MM.1S (cell line): ENCODE measurements at regions not wholly inside any gene's neighbourhood (a gene's known extent, or its start where the extent isn't known, plus 50 kb on each side); places are given as distances from the start of the nearest gene placed in this dataset.

Experiments used
- DNase-seq: peaks from one replicate; pipeline ENCODE4 v3.0.0-alpha.2; 2015
- H2AFZ ChIP-seq: fragments of 300-600 bp; sonication (generic); 2 replicates; pipeline ENCODE4 v1.6.0; 2016; ENCODE audit warnings: antibody characterized with exemption, low read length
- H3F3A ChIP-seq: fragments of 300-600 bp; sonication (generic); 2 replicates; pipeline ENCODE4 v1.6.1; 2016; ENCODE audit warnings: mild to moderate bottlenecking, antibody characterized with exemption, low read length, moderate library complexity, mixed read lengths; ENCODE audit not compliant: insufficient read depth
- H3K27ac ChIP-seq: fragments of 300-600 bp; sonication (generic); 2 replicates; pipeline ENCODE4 v1.5.1; 2016; ENCODE audit warnings: mild to moderate bottlenecking, low read length
- H3K27me3 ChIP-seq: fragments of 300-600 bp; sonication (generic); replicated peaks from 2 replicates; pipeline ENCODE4 v1.6.0; 2016; ENCODE audit warnings: low read length; ENCODE audit not compliant: insufficient read depth
- H3K36me3 ChIP-seq: fragments of 300-600 bp; sonication (generic); replicated peaks from 2 replicates; pipeline ENCODE4 v1.6.1; 2016; ENCODE audit warnings: mild to moderate bottlenecking, low read length, mixed read lengths; ENCODE audit not compliant: insufficient read depth
- H3K4me1 ChIP-seq: fragments of 300-600 bp; sonication (generic); 2 replicates; pipeline ENCODE4 v1.6.1; 2016; ENCODE audit warnings: low read length, mixed read lengths
- H3K4me2 ChIP-seq: fragments of 300-600 bp; sonication (generic); 2 replicates; pipeline ENCODE4 v1.6.0; 2016; ENCODE audit warnings: low read depth, low read length
- H3K4me3 ChIP-seq: fragments of 300-600 bp; sonication (generic); 2 replicates; pipeline ENCODE4 v1.5.1; 2016; ENCODE audit warnings: low read length, mixed read lengths
- H3K79me2 ChIP-seq: fragments of 300-600 bp; sonication (generic); 2 replicates; pipeline ENCODE4 v1.6.1; 2016; ENCODE audit warnings: mixed run types, low read length, mixed read lengths
- H3K9ac ChIP-seq: fragments of 300-600 bp; sonication (generic); 2 replicates; pipeline ENCODE4 v1.6.1; 2016; ENCODE audit warnings: low read length, mixed read lengths
- H3K9me2 ChIP-seq: fragments of 300-600 bp; sonication (generic); replicated peaks from 2 replicates; pipeline ENCODE4 v1.6.1; 2016; ENCODE audit warnings: mild to moderate bottlenecking, low read length, mixed read lengths; ENCODE audit not compliant: insufficient read depth
- H3K9me3 ChIP-seq: fragments of 300-600 bp; sonication (generic); replicated peaks from 2 replicates; pipeline ENCODE4 v1.6.1; 2016; ENCODE audit warnings: mild to moderate bottlenecking, low read length, mixed read lengths; ENCODE audit not compliant: insufficient read depth
- H4K20me1 ChIP-seq: fragments of 300-600 bp; sonication (generic); 2 replicates; pipeline ENCODE4 v1.6.1; 2016; ENCODE audit warnings: mild to moderate bottlenecking, low read length, moderate library complexity, mixed read lengths; ENCODE audit not compliant: insufficient read depth
- EZH2 ChIP-seq: fragments of 300-600 bp; sonication (generic); optimal IDR thresholded peaks from 2 replicates; pipeline ENCODE3; 2017; ENCODE audit warnings: low read depth, mild to moderate bottlenecking, antibody characterized with exemption, low read length, mixed read lengths
- EZH2phosphoT487 ChIP-seq: fragments of 300-600 bp; sonication (generic); IDR thresholded peaks from 2 replicates; pipeline ENCODE4 v1.6.1; 2018; ENCODE audit warnings: antibody characterized with exemption, low read length
- TF ChIP-seq, protein P1 (sequence below): fragments of 300-600 bp; sonication (generic); IDR thresholded peaks from 2 replicates; pipeline ENCODE4 v1.5.1; 2016; ENCODE audit warnings: antibody characterized with exemption, low read length, mixed read lengths

DNA sequence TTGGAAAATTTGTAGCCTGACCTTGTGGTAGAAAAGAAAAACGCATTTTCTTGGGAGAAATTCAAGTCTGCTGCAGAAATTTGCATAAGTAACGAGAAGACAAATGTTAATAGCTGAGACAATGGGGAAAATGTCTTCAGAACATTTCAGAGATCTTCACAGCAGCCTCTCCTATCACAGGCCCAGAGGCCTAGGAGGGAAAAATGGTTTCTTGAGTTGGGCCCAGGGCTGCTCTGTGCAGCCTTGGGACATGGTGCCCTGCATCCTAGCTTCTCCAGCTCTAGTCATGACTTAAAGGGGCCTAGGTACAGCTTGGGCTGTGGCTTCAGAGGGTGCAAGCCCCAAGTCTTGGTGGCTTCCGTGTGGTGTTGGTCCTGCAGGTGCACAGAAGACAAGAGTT lies 104.2 kb downstream of the ZNF621 start:
- H3K9me3 ChIP-seq = no peaks in the 10 kb centered on the region
- no peak overlapping the region for H3K4me2 ChIP-seq
- H3K27ac ChIP-seq = no peak overlapping the region
- H3K4me1 ChIP-seq = 0 out of 2 replicates have a peak, but pooled peaks cover 3% of the 10 kb centered on the region
- TF ChIP-seq EZH2phosphoT487 = no peak
- no peaks in the 10 kb centered on the region for H3K9me2 ChIP-seq
- H3F3A ChIP-seq = no peaks in the 10 kb centered on the region
- no peak for DNase-seq
- no peaks in the 10 kb centered on the region for H3K36me3 ChIP-seq
- H2AFZ ChIP-seq = no peak overlapping the region
- no peak overlapping the region for H3K4me3 ChIP-seq
- H3K9ac ChIP-seq = no peak overlapping the region
- H3K79me2 ChIP-seq = no peaks in the 10 kb centered on the region
- H3K27me3 ChIP-seq = no peaks in the 10 kb centered on the region
- H4K20me1 ChIP-seq = no peaks in the 10 kb centered on the region

- Histone ChIP-seq H3K9ac (no peak overlapping the region), H3K27ac (no peak overlapping the region), H3K4me3 (no peak overlapping the region), H3K4me1 (no peaks in the 10 kb centered on the region), H3K27me3 (no peaks in the 10 kb centered on the region), H3K9me3 (no peaks in the 10 kb centered on the region), H4K20me1 (no peaks in the 10 kb centered on the region), H3K9me2 (no peaks in the 10 kb centered on the region), H3K36me3 (no peaks in the 10 kb centered on the region), H3F3A (no peaks in the 10 kb centered on the region), H3K4me2 (no peak overlapping the region), H2AFZ (no peak overlapping the region), H3K79me2 (no peaks in the 10 kb centered on the region)
- TF ChIP-seq EZH2phosphoT487 (no peak), EZH2 (no peak)
- TF ChIP-seq, protein P1, sequence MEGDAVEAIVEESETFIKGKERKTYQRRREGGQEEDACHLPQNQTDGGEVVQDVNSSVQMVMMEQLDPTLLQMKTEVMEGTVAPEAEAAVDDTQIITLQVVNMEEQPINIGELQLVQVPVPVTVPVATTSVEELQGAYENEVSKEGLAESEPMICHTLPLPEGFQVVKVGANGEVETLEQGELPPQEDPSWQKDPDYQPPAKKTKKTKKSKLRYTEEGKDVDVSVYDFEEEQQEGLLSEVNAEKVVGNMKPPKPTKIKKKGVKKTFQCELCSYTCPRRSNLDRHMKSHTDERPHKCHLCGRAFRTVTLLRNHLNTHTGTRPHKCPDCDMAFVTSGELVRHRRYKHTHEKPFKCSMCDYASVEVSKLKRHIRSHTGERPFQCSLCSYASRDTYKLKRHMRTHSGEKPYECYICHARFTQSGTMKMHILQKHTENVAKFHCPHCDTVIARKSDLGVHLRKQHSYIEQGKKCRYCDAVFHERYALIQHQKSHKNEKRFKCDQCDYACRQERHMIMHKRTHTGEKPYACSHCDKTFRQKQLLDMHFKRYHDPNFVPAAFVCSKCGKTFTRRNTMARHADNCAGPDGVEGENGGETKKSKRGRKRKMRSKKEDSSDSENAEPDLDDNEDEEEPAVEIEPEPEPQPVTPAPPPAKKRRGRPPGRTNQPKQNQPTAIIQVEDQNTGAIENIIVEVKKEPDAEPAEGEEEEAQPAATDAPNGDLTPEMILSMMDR = no peak
- DNase-seq = no peak
Measured at GRCh38 chr3:40631341-40631995, 106.7 kb downstream of the ZNF621 start.

DNA sequence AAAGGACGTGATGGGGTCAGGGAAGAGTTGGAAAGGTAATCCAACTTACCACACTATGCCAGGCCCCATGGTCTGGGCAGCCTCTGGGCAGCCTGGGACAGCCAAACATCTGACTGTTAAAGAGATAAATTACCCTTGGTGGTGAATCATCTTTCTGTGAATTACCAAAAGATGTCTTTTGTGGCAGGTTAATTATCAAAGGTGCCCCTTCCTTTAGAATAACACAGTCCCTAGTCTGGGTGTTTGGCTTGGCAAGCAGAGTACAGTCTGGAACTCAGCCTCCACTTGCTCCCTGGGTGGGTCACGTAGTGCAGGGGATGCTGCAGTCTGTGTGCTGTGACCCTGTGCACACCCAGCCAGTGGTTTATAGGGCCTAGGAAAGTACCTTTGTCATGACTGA lies 113.1 kb downstream of the ZNF621 start:
- H3K79me2 ChIP-seq = no peaks in the 10 kb centered on the region
- no peak overlapping the region for H3K27ac ChIP-seq
- no peak for DNase-seq
- H3K27me3 ChIP-seq = no peaks in the 10 kb centered on the region
- no peaks in the 10 kb centered on the region for H3K9me2 ChIP-seq
- no peak overlapping the region for H3K4me3 ChIP-seq
- no peak overlapping the region for H3K4me2 ChIP-seq
- no peaks in the 10 kb centered on the region for H3F3A ChIP-seq
- H3K9ac ChIP-seq = no peak overlapping the region
- H3K4me1 ChIP-seq = no peaks in the 10 kb centered on the region
- no peaks in the 10 kb centered on the region for H3K36me3 ChIP-seq
- no peak overlapping the region for H2AFZ ChIP-seq
- H4K20me1 ChIP-seq = no peaks in the 10 kb centered on the region
- no peak for TF ChIP-seq EZH2phosphoT487
- no peaks in the 10 kb centered on the region for H3K9me3 ChIP-seq

GRCh38 chr3:40639006-40639405 lies 114.2 kb downstream of the ZNF621 start:
- H3K9me3 ChIP-seq = no peaks in the 10 kb centered on the region
- H3K27me3 ChIP-seq = no peaks in the 10 kb centered on the region
- no peak overlapping the region for H2AFZ ChIP-seq
- H3K9me2 ChIP-seq = no peaks in the 10 kb centered on the region
- no peaks in the 10 kb centered on the region for H3F3A ChIP-seq
- H3K79me2 ChIP-seq = no peaks in the 10 kb centered on the region
- H3K4me3 ChIP-seq = no peak overlapping the region
- no peaks in the 10 kb centered on the region for H3K4me1 ChIP-seq
- H3K4me2 ChIP-seq = no peak overlapping the region
- H3K27ac ChIP-seq = no peak overlapping the region
- H4K20me1 ChIP-seq = no peaks in the 10 kb centered on the region
- TF ChIP-seq EZH2phosphoT487 (no peak), EZH2 (no peak)
- TF ChIP-seq, protein P1 = no peak
- H3K9ac ChIP-seq = no peak overlapping the region
- DNase-seq = no peak
- H3K36me3 ChIP-seq = no peaks in the 10 kb centered on the region
